ENCODE measurements at regions not wholly inside any gene's neighbourhood (a gene's known extent, or its start where the extent isn't known, plus 50 kb on each side); places are given as distances from the start of the nearest gene placed in this dataset.

DNA sequence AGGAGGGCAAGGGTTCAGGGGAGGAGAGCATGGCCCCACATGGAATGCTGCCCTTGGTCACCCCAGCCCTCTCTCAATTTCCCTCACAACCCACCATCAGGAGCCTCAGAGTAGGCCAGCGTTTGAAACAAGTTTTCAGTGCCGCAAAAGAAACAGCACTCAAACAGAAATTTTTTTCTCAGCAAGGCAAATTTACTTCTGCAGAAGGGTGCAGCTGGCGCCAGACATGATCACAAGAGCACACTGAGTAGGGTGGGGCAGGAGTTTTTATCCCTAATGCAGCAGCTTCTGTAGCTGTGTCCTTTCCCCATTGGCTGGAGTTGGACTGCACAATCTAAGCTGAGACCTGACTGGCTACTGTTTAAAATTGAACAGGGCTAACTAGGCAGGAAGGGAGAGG lies 287.8 kb upstream of the CDYL start:
- no peak for DNase-seq (ENCODE audit: low read depth in 2 of 2)
- TF ChIP-seq, protein P1, sequence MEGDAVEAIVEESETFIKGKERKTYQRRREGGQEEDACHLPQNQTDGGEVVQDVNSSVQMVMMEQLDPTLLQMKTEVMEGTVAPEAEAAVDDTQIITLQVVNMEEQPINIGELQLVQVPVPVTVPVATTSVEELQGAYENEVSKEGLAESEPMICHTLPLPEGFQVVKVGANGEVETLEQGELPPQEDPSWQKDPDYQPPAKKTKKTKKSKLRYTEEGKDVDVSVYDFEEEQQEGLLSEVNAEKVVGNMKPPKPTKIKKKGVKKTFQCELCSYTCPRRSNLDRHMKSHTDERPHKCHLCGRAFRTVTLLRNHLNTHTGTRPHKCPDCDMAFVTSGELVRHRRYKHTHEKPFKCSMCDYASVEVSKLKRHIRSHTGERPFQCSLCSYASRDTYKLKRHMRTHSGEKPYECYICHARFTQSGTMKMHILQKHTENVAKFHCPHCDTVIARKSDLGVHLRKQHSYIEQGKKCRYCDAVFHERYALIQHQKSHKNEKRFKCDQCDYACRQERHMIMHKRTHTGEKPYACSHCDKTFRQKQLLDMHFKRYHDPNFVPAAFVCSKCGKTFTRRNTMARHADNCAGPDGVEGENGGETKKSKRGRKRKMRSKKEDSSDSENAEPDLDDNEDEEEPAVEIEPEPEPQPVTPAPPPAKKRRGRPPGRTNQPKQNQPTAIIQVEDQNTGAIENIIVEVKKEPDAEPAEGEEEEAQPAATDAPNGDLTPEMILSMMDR (IDR thresholded peaks at IDR 0.05; ENCODE audit: low read depth, low read length) = no peak
- H3K4me3 ChIP-seq (replicated peaks in 1 of 2; ENCODE audit: low read depth in 2 of 2, low read length in 2 of 2) = no peak overlapping the region

DNA sequence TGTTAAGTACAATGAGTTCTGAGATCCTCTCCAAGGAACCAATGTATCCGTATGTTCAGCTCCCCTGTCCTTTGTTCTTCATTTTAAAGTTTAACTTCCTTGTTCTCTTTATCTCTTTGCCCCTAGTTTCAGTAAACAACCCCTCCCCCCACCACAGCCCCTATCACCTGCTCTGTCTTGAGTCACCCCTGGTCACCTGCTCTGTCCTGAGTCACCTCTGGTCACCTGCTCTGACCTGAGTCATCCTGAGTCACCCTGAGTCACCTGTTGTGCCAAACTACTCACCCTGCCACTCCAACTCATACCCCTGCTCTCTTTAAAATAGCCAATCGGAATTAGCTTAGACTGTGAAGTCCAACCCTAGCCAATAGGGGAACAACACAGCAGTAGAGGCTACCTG lies 288.7 kb upstream of the CDYL start:
- TF ChIP-seq, protein P1 (IDR thresholded peaks at IDR 0.05; ENCODE audit: low read depth, low read length) = no peak
- DNase-seq (ENCODE audit: low read depth in 2 of 2) = peak in 1 of 2 donors; percentile 42
- no peak overlapping the region for H3K4me3 ChIP-seq (replicated peaks in 1 of 2; ENCODE audit: low read depth in 2 of 2, low read length in 2 of 2)

DNA sequence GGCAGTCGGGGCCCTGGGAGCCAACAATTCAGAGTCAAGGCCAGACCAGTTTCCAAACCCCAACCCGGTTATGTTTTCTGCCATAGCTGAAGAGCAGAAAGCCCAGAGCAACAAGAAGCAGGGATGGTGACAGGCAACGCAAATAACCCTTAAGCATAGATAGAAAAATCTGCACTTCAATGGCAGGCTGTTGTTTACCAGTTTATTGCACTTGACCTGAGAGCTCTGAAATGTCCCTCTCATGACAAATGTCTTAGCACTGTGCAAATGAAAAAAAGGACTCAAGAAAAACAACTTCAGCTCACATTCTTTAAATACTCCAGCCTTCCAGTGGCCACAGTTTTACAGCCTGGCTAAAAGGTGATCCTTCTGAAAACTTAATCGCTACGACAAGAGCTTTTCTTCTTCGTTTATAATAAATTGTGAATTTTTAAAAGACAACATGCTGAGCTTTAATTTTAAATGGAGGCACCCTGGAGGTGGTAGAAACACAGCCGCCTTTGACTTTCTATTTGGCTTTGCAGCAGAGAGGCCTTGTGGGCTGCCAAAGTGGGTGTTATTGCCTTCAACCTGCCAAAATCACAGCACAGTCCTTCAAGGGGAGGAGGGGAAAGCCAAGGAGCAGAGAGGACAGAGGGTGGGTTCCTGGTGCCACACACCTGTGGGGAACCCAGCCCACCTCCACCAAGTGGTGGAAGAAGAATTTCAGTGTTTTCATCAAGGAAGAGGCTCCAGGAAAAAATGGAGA lies 289.5 kb upstream of the CDYL start:
- TF ChIP-seq, protein P1 (IDR thresholded peaks at IDR 0.05; ENCODE audit: low read depth, low read length) = no peak
- DNase-seq (ENCODE audit: low read depth in 2 of 2) = no peak
- H3K4me3 ChIP-seq (replicated peaks in 1 of 2; ENCODE audit: low read depth in 2 of 2, low read length in 2 of 2) = no peak overlapping the region

DNA sequence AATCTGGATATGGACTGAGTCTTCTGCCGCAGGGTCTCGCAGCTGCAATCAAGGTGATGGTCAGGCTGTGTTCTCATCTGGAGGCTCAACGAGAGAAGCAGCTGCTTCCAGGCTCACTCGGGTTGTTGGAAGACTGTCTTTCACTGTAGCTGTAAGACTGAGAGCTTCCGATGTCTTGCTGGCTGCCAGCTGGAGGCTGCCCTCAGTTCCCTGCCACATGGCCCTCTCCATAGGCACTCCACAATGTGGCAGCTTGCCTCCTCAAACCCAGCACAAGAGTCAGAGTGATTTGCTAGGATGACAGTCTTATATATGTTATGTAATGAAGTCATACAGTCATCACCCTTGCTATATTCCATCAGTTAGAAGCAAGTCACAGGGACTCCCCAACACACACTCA lies 290.5 kb upstream of the CDYL start:
- TF ChIP-seq, protein P1 (IDR thresholded peaks at IDR 0.05; ENCODE audit: low read depth, low read length) = no peak
- H3K4me3 ChIP-seq (replicated peaks in 1 of 2; ENCODE audit: low read depth in 2 of 2, low read length in 2 of 2) = no peak overlapping the region
- DNase-seq (ENCODE audit: low read depth in 2 of 2) = no peak

DNA sequence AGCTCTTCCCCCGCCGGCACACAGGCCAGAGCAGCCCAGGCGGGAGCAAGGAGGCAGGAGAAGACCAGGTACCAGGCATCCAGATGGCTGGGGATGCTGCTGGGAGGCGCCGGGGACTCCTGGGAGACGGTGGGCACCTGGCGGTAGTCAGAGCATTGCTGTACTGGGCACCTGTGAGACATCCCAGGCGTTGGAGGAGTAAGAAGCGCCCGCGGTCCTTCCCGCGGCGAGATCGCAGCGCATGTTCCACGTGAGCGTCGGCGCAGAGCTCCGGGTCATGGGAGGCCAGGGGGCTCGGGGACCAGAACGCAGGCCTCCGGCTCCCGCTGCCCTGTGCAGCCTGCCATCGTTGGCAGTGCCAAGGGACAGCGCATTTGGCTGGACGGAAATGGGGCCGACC lies 293.7 kb upstream of the CDYL start:
- TF ChIP-seq, protein P1 (IDR thresholded peaks at IDR 0.05; ENCODE audit: low read depth, low read length) = no peak
- DNase-seq (ENCODE audit: low read depth in 2 of 2) = no peak
- no peak overlapping the region for H3K4me3 ChIP-seq (replicated peaks in 1 of 2; ENCODE audit: low read depth in 2 of 2, low read length in 2 of 2)

DNA sequence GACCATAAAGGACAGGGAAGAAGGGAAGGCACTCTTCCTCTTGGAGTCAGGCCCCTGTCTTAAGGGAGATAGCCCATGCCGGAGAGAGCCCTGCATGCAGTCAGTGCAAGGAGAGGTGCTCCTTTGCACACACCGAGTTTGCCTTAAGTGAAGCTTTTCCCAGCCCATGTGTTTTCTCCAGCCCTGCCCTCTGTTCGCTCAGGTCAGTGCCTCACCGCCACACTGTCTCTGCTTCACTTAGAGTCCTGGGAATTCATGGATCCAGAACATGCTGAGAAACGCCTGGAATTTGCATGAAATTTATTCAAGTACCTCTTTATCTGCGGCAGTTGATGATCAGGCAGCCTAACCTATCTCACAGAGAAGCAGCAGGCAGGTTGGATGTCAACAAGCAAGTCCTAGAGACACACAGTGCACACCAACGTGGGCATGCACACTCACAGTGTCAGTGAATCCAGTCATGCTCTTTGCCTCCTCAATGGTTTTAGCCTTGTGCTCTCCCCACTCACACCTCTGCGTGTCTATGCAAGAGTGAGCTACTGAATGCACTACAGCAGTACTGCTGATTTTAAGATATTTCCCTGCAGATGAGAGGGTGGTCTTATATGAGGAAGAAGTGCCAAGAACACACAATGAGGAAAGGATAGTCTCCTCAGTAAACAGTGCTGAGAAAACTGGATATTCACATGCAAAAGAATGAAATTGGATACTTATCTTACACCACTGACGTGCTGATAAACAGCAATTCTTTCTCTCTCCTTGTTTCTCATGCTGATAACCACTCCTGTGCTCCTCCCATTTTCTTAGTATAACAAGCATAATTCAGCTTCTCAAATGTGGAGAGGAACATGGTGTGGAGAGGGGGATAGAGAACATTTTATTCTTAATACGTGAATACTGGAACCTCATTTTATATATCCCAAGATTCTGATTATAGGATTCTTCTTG lies 295.1 kb upstream of the CDYL start:
- H3K4me3 ChIP-seq (replicated peaks in 1 of 2; ENCODE audit: low read depth in 2 of 2, low read length in 2 of 2) = no peak overlapping the region
- TF ChIP-seq, protein P1 (IDR thresholded peaks at IDR 0.05; ENCODE audit: low read depth, low read length) = no peak
- DNase-seq (ENCODE audit: low read depth in 2 of 2) = peak in 1 of 2 donors; percentile 22
